ENCODE measurements at regions not wholly inside any gene's neighbourhood (a gene's known extent, or its start where the extent isn't known, plus 50 kb on each side); places are given as distances from the start of the nearest gene placed in this dataset.
"Not testable (repeated sequence)": the region's sequence is repeated elsewhere in the genome, so short reads cannot be mapped to it uniquely, and the experiment has no call there.

DNA sequence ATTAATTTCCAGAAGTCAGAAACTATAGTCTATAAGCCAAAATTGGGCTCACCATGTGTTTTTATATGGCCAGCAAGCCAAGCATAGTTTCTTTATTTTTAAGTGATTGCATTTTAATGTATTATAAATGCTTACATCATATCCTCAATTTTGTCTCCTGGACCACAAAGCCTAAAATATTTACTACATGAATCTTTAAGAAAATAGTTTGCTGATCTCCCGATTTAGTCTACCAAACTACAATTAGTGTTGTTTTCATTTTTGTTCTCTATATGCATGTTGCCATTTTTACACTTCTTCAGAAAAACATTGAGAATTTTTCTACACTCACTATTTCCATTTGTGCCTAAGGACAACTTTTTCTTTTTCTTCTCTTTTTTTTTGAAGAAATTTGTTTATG, 954.5 kb upstream of the ADAMTS5 start:
- not testable (repeated sequence) for DNase-seq

GRCh38 chr21:27917966-27918365, 951.1 kb upstream of the ADAMTS5 start:
- not testable (repeated sequence) for DNase-seq

DNA sequence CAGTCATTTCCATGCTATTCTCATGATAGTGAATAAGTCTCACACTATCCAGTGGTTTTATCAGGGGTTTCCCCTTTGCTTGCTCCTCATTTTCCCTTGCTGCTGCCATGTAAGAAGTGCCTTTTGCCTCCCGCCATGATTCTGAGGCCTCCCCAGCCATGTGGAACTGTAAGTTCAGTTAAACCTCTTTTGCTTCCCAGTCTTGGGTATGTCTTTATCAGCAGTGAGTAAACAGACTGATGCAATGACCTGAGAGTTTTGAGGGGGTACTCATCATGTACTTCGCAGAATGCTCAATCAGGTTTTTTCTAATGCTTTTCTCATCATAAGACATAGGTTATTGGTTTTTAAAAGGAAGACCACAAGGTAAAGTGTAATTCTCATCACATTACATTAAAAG, 949.4 kb upstream of the ADAMTS5 start:
- not testable (repeated sequence) for DNase-seq

- DNase-seq = not testable (repeated sequence)
Observed at GRCh38 chr21:27912133-27912532, 945.2 kb upstream of the ADAMTS5 start.

DNA sequence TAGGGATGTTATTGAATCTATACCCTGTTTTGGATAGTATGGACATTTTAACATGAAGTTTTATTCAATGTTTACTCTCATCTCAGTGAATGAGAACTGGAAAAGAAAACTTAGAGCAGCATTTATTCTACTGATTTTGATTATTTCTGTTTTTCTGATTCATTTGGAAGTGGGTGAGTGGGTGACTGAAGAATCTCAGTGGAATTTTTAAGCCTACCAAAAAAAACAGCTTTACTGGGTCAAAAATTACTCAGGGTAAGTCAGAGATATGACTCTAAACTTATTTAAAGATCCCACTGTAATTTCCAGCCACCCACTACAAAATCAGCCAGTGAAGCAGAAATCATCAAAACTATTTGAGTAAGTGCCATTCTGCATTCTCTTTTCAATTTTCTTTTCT, 942.6 kb upstream of the ADAMTS5 start:
- not testable (repeated sequence) for DNase-seq

GRCh38 chr21:27908816-27909215, 941.9 kb upstream of the ADAMTS5 start:
- not testable (repeated sequence) for DNase-seq

DNA sequence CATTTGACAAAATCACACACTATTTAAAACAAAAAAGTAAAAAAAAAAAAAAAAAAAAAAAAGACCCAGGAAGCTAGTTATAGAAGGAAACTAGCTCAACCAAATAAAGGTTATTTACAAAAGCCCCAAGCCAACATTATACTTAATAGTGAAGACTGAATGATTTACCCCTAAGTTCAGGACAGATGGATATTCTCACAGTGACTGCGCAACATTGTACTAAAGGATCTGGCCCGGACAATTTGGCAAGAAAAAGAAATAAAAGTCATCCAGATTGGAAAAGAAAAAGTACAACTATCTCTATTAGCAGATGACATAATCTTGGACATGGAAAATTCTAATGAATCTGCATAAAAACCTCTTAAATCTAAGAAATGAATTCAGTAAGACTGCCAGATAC, 936.0 kb upstream of the ADAMTS5 start:
- not testable (repeated sequence) for DNase-seq

DNA sequence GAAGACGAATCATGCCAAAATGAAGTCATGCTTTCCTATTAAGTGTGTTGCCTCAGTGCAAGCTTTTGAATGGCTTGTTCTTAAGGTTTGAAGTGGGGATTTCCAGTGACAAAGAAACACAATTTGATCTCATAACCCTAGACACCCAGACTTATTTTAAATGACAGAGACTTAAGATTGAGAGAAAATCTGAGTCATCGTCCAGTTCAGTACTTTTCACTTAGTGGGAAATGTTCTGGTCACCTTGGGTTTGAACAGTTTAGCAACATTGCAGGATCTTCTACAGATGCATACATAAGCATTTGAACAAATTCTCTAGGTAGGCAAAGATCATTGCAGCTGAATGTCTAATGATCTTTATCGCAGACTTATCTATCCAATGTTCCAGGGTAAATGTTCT, 926.7 kb upstream of the ADAMTS5 start:
- DNase-seq = not testable (repeated sequence)

- DNase-seq = not testable (repeated sequence)
Observed at GRCh38 chr21:27891495-27891894, 924.6 kb upstream of the ADAMTS5 start.

- not testable (repeated sequence) for DNase-seq
Observed at GRCh38 chr21:27887808-27888455, 921.0 kb upstream of the ADAMTS5 start.

DNA sequence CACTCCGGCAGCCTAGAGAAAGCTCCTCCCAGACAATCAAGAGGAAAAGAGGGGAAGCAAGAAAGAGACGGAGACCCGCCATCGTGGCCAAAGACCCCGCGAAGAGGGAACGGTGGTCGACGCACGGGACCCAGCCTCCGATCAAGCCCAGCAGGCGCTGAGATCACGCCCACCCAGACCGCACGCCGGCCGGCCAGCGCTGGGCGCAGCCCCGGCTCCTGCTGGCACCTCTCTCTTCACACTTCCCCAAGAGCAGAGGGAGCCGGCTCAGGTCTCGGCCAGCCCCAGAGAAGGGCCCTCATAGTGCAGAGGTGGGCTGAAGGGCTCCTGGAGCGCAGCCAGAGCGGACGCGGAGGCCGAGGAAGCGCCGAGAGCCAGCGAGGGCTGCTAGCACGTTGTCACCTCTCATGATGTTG, 918.4 kb upstream of the ADAMTS5 start:
- no peak for DNase-seq

DNA sequence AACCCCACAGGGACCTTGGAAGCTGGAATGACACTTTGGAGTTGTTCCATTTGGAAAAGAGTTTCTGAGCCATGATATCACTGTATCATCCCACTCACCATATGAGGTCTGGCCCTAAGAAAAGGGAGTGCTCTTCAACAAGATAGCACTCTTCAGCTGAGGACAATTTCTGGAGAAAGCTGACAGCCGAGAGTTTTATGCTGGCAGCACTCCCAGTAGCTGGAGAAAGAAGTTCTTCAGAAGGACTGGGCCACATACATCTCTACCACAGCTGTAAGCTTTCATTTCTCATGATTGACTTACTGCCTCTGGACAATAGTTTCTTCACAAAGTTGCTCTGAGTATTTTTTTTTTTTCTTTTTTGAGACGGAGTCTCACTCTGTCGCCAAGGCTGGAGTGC, 914.4 kb upstream of the ADAMTS5 start:
- not testable (repeated sequence) for DNase-seq

DNA sequence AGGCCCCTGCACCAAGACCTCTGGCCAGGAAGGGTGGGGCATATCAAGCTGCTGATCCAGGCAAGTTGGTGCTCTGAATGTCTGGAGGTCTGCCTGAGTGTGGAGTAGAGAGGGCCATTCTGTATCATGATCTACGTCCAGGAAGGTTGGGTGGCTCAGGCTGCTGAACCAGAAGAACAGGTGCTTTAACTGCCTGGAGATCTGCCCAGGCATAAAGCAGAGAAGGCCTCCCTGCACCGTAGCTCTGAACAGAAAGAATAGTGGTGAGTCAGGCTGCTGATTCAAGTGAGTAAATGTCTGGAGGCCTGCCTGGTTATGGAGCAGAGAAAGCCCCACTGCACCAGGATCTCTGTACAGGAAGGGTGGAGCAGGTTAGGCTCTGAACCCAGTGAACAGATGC, 905.5 kb upstream of the ADAMTS5 start:
- DNase-seq = not testable (repeated sequence)

DNA sequence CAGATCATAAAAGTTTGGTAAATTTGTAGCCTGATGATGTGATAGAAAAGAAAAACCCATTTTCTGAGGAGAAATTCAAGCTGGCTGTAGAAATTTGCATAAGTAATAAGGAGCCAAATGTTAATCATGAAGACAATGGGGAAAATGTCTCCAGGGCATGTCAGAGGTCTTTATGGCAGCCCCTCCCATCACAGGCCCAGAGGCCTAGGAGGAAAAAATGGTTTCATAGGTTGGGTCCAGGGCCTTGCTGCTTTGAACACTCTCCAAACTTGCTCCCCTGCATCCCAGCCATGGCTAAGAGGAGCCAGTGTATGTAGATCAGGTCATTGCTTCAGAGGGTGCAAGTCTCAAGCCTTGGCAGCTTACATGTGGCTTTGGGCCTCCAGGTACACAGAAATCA, 903.9 kb upstream of the ADAMTS5 start:
- DNase-seq = not testable (repeated sequence)

- DNase-seq = not testable (repeated sequence)
Observed at GRCh38 chr21:27860314-27860955, 893.5 kb upstream of the ADAMTS5 start.

DNA sequence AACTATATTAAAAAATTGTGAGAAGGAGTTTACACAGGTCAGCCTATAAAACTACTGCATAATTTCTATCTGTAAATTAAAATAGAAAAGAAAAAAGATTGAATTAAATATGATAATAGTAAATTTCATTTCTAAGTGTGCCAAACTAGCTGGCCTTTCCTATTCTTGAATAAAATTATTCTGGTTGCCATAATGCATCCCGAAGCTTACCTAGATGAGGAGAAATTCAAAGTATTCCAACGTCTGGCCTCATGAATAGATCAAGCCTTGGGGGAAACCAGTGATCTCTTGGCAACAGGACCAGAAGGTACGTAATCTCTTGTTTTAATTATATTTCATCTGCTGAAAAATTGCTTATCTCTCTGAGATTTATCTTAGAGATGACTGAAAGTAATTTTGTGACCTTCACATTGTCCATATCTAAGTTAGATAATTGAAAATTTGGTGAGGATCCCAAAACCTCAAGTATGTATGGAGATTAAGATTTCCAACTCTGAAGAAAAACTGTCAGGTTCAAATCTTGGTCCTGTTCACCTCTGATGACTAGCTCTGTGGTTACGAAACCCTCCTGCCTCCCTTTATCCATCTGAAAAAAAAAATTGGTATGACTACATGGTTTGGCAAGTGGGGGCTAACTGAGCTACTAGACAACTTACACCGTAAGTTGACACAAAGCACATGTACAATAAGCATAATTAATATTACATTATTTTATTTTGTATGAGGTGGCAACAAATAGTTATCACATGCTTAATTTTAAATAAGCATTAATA, 891.4 kb upstream of the ADAMTS5 start:
- DNase-seq = not testable (repeated sequence)

DNA sequence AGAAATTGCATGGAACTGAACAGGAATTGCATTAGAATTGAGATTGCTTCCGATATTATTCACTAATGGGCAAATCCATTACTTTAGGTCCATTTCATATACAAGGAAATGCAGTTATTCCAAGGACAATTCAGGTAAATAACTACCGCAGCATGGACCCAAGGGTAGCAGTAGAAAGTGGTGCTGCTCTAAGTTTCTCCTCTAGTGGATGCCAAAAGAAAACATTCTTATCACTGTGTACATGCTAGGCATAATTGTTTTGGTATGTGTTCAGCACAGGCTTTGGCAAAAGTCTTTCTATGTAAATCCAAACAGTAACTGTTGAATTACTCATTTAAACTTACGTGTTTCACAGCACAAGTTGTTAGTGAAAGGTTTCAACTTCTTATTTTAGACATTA, 890.1 kb upstream of the ADAMTS5 start:
- not testable (repeated sequence) for DNase-seq

- DNase-seq = no peak
Observed at GRCh38 chr21:27841084-27841672, 874.3 kb upstream of the ADAMTS5 start.

DNA sequence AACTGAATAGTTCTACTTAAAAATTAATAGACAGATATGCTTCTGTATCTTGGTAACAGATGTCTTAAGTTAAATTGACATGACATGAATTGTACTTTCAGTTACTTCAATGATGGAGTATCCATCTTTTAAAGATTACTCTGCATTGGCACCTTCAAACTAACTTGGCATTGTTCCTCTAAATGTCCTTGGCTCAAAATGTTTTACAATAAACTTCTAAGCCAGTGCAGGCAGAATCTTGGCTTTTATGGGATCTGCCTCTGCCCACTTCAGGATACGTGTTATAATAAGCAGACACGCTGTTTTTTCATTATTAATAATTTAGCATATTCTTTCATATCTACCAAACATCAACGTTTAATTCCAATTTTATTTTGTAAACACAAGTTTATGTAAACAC, 873.4 kb upstream of the ADAMTS5 start:
- no peak for DNase-seq

DNA sequence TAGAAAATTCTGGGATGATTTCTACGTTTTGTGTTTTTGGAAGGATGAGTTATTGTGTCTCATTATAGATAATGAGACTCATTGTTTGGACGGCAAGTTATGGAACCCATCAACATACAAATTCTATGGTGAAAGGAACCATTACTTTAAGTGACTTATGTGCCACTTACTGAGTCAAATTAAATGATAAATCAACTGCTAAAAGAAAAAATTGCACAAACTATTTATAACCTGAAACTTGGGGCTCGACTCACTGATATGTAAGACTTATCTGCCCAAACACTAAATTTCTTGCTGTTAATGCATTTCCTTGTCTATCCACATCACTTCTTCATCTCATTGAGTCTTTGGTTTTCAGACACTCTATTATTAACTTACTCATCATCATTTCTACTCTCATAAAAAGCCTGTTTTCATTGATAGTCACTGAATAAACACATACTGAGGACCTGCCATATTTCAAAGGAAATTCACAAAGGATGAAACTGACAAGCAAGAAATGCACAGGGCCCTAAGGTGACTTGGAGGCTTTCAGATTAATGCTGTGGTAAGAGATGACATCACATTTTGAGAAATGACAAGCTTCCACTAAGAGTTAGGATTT, 872.7 kb upstream of the ADAMTS5 start:
- no peak for DNase-seq

DNA sequence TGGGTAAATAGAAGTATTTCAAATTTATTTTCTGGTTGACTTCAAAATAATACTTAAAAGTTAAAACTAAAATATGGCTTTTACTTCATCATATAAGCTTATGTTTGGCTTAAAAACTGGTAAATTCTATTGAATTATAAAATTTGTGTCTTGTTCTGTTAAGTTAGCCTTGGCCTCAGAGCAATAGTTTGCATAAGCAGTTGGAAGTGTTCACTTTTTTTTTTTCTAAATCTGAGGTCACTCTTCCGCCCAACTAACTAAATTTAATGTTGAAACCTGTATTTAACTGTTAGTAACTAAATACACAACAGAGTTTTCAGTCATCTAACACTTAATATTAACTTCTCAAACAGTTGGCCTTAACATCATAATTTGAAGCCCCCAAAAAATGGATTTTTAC, 871.7 kb upstream of the ADAMTS5 start:
- DNase-seq = no peak

DNA sequence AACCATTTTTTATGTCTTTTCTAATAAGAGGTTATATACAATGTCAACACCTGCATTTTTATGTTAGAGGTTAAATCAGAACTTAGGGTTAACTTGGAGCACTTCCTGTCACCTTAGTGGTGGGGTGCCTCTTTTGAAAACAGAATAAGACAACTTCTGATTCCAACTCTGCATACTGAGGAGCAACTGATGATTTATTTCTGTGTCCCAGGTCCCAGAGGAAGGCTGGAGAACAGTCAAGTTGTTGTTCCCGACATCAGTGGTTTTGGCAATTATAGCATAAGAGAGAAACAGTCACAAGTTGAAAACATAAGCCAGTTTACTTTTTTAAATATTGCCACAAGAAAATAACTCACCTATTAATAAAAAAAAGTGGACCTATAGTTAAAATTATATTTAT, 871.0 kb upstream of the ADAMTS5 start:
- no peak for DNase-seq

- DNase-seq = no peak
Observed at GRCh38 chr21:27833298-27833697, 866.4 kb upstream of the ADAMTS5 start.

Data from NCI-H1417 (cell line).